ENCODE measurements at regions not wholly inside any gene's neighbourhood (a gene's known extent, or its start where the extent isn't known, plus 50 kb on each side); places are given as distances from the start of the nearest gene placed in this dataset.

DNA sequence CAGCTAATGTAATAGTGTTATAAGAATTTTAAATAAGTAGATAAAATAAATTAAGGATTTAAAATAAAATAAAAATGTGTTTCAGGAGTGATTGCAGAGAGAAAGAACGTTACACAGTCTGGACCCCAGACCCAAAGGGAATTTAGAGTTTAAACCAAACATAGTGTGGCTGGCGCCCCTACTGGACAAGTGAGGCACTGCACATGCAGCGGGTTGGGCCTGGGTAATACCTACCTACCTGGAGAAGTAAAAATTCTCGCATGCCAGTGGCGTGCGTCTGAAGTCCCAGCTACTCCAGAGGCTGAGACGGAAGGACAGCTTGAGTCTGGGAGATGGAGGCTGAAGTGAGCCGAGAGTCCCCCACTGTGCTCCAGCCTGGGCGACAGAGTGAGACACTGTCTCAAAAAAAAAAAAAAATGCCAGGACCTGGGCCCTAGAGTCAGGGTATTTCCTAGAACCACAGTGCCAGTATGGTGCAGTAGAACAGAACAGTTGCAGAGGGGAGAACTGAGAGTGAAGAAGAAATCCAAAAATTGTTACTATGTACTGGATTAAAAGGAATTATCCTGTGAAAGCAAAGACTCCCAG lies 71.4 kb upstream of the TCF21 start (continued):
- TF ChIP-seq ATF7-NPFF (CRISPR knock-in tag; IDR thresholded peaks at IDR 0.05; ENCODE audit: low read depth): no peak
- TF ChIP-seq, protein P1, sequence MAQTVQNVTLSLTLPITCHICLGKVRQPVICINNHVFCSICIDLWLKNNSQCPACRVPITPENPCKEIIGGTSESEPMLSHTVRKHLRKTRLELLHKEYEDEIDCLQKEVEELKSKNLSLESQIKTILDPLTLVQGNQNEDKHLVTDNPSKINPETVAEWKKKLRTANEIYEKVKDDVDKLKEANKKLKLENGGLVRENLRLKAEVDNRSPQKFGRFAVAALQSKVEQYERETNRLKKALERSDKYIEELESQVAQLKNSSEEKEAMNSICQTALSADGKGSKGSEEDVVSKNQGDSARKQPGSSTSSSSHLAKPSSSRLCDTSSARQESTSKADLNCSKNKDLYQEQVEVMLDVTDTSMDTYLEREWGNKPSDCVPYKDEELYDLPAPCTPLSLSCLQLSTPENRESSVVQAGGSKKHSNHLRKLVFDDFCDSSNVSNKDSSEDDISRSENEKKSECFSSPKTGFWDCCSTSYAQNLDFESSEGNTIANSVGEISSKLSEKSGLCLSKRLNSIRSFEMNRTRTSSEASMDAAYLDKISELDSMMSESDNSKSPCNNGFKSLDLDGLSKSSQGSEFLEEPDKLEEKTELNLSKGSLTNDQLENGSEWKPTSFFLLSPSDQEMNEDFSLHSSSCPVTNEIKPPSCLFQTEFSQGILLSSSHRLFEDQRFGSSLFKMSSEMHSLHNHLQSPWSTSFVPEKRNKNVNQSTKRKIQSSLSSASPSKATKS (CRISPR knock-in tag; IDR thresholded peaks at IDR 0.05): no peak
- TF ChIP-seq HHEX (CRISPR knock-in tag; IDR thresholded peaks at IDR 0.05): no peak
- peak; percentile 59 for TF ChIP-seq STAG1 (CRISPR knock-in tag; IDR thresholded peaks at IDR 0.05)
- TF ChIP-seq TCF7 (IDR thresholded peaks at IDR 0.05; ENCODE audit: low read depth): no peak
- TF ChIP-seq ELF1 (CRISPR knock-in tag; IDR thresholded peaks at IDR 0.05): no peak
- no peak for TF ChIP-seq KDM4B (CRISPR knock-in tag; IDR thresholded peaks at IDR 0.05)

DNA sequence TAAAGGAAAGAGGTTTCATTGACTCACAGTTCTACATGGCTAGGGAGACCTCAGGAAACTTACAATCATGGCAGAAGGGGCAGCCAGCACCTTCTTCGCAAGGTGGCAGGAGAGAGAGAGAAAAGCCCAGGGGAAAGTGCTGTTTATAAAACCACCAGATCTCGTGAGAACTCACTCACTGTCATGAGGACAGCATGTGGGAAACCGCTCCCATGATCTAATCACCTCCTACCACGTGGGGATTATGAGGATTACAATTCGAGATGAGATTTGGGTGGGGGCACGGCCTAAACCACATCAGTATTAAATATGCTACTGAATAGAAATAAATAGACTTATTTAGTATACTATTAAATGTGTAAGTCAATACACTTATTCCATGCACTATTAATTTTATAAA lies 70.6 kb upstream of the TCF21 start:
- H3K27ac ChIP-seq (ENCODE audit: extremely low read length, insufficient read depth, low read length): no peak overlapping the region
- no peak overlapping the region for H3K9ac ChIP-seq (ENCODE audit: insufficient read depth, low read depth, low read length)
- 14% methylated on average over 6 of the region's 6 CpGs for WGBS (ENCODE audit: low lambda C conversion rate)
- H3K4me2 ChIP-seq (ENCODE audit: low read depth, low read length): no peak overlapping the region
- H3K4me3 ChIP-seq (replicated peaks in 1 of 3; ENCODE audit: insufficient read depth in 1 of 3, low read depth in 2 of 3, low read length in 3 of 3): no peak overlapping the region
- H3K27me3 ChIP-seq (ENCODE audit: control insufficient read depth in 1 of 2, insufficient read depth in 2 of 2, low read length in 2 of 2): no peaks in the 10 kb centered on the region
- no peaks in the 10 kb centered on the region; the same call in 1 of the 2 replicates for H4K20me1 ChIP-seq (ENCODE audit: insufficient read depth, low read length)
- no peaks in the 10 kb centered on the region for H3K36me3 ChIP-seq (replicated peaks in 1 of 2; ENCODE audit: control insufficient read depth in 1 of 2, insufficient read depth in 2 of 2, low read length in 2 of 2)
- CTCF ChIA-PET (ENCODE audit: low intra/inter-chr PET ratio, low total read pairs): interaction anchor here (1.5 kb wide), 1 partner anchor 249 kb away, joined by 10 read pairs; no protein-coding TSS in a partner anchor
- no peak overlapping the region for H2AFZ ChIP-seq (ENCODE audit: low read length)
- POLR2A ChIA-PET: no interaction called here
- no peaks in the 10 kb centered on the region for H3K4me1 ChIP-seq (ENCODE audit: insufficient read depth, low read length)
- intact Hi-C loops (cut with micrococcal nuclease; ENCODE audit: unreplicated experiment): no loop called here
- TF ChIP-seq NFE2L1 (CRISPR knock-in tag; IDR thresholded peaks at IDR 0.05; ENCODE audit: borderline replicate concordance) (no peak), ZNF790 (CRISPR knock-in tag; IDR thresholded peaks at IDR 0.05; ENCODE audit: borderline replicate concordance) (no peak), ELF1 (CRISPR knock-in tag; IDR thresholded peaks at IDR 0.05) (no peak), CHD2 (IDR thresholded peaks at IDR 0.05; ENCODE audit: low read depth, low read length) (0 out of 2 replicates have a peak, but pooled peaks have one; percentile 40), ZNF629 (CRISPR knock-in tag; conservative IDR thresholded peaks at IDR 0.05) (no peak), PAF1 (CRISPR knock-in tag; IDR thresholded peaks at IDR 0.05) (no peak), ZNF549 (CRISPR knock-in tag; IDR thresholded peaks at IDR 0.05) (no peak), ZNF121 (CRISPR knock-in tag; IDR thresholded peaks at IDR 0.05) (no peak)
- TF ChIP-seq, protein P2, sequence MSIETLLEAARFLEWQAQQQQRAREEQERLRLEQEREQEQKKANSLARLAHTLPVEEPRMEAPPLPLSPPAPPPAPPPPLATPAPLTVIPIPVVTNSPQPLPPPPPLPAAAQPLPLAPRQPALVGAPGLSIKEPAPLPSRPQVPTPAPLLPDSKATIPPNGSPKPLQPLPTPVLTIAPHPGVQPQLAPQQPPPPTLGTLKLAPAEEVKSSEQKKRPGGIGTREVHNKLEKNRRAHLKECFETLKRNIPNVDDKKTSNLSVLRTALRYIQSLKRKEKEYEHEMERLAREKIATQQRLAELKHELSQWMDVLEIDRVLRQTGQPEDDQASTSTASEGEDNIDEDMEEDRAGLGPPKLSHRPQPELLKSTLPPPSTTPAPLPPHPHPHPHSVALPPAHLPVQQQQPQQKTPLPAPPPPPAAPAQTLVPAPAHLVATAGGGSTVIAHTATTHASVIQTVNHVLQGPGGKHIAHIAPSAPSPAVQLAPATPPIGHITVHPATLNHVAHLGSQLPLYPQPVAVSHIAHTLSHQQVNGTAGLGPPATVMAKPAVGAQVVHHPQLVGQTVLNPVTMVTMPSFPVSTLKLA (IDR thresholded peaks at IDR 0.05): peak; percentile 60
- in situ Hi-C loops (cut with HindIII; ENCODE audit: extremely low pct_ligation_motif_present, low pct_unique_long_range_greater_than_20kb): no loop called here
- no TSS peak for BruUV-seq (replicated peaks)
- FAIRE-seq: no peak
- DNase-seq (ENCODE audit: low spot score): no peak
- H3K9me3 ChIP-seq (ENCODE audit: low read length): no peaks in the 10 kb centered on the region
- no peaks in the 10 kb centered on the region for H3K79me2 ChIP-seq (ENCODE audit: insufficient read depth, low read length)
- ATAC-seq: no peak
